HepG2 (cell line): ENCODE measurements at regions not wholly inside any gene's neighbourhood (a gene's known extent, or its start where the extent isn't known, plus 50 kb on each side); places are given as distances from the start of the nearest gene placed in this dataset.

Experiments used
- ATAC-seq: fragments of 200-7000 bp; cut with Tn5 transposase; 3 replicates; pipeline ENCODE4 v1.9.1; 2020; ENCODE audit warnings: mild to moderate bottlenecking, moderate library complexity
- BruUV-seq: library from RNA; stranded (reverse); fragments of 400-500 nt; replicated peaks from 2 replicates; lab custom pipeline; 2021; lab: Mats Ljungman, UMichigan
- CTCF ChIA-PET: fragments of 300-600 bp; formaldehyde crosslinking; extraction: SDS; loops from one replicate; lab custom pipeline; 2021; ENCODE audit warnings: low total read pairs, inconsistent platforms, low intra/inter-chr PET ratio; lab: Yijun Ruan, JAX
- POLR2A ChIA-PET: fragments of 350-600 bp; sonication (Branson Sonifier 250); formaldehyde crosslinking; loops from one replicate; lab custom pipeline; 2020; ENCODE audit warnings: antibody characterized with exemption, inconsistent platforms; lab: Yijun Ruan, JAX
- DNase-seq: peaks from one replicate; pipeline ENCODE4 v3.0.0-alpha.2; 2015; ENCODE audit warnings: low spot score
- FAIRE-seq: peaks from 3 replicates; lab custom pipeline; 2011; peaks lifted over from hg19 to GRCh38; lab: Jason Lieb, UNC
- H2AFZ ChIP-seq: one replicate; pipeline ENCODE4 v1.6.1; 2011; ENCODE audit warnings: low read length, inconsistent platforms
- H3K27ac ChIP-seq: fragments of 300-600 bp; 3 replicates; pipeline ENCODE4 v1.8.0; 2011; ENCODE audit warnings: mixed run types, mild to moderate bottlenecking, mixed read lengths, low read length, inconsistent platforms; ENCODE audit not compliant: insufficient read depth; ENCODE audit errors: extremely low read length
- H3K27me3 ChIP-seq, 2 experiments: fragments of 200-600 bp in 1 of 2; 2 replicates in 1 of 2; 3 replicates in 1 of 2; pipeline versions ENCODE4 v1.6.0 to v1.8.0; 2011; ENCODE audit warnings: low read length in 2 of 2, mild to moderate bottlenecking in 2 of 2, moderate library complexity in 2 of 2, inconsistent platforms in 1 of 2; ENCODE audit not compliant: insufficient read depth in 2 of 2, control insufficient read depth in 1 of 2
- H3K36me3 ChIP-seq, 2 experiments: fragments of 200-600 bp in 1 of 2; replicated peaks in 1 of 2; 2 replicates in 1 of 2; 3 replicates in 1 of 2; pipeline versions ENCODE4 v1.5.1 to v1.8.0; 2011; ENCODE audit warnings: low read length in 2 of 2, inconsistent platforms in 1 of 2; ENCODE audit not compliant: insufficient read depth in 2 of 2, control insufficient read depth in 1 of 2
- H3K4me1 ChIP-seq: 2 replicates; pipeline ENCODE4 v1.5.1; 2012; ENCODE audit warnings: low read length, inconsistent platforms; ENCODE audit not compliant: insufficient read depth
- H3K4me2 ChIP-seq: 2 replicates; pipeline ENCODE4 v1.6.0; 2011; ENCODE audit warnings: low read depth, low read length, inconsistent platforms
- H3K4me3 ChIP-seq, 3 experiments: fragments of 200-600 bp in 1 of 3; sonication (generic), shearing (Covaris generic) in 1 of 3; replicated peaks in 1 of 3; 2 replicates each; pipeline ENCODE4 v1.5.1; 2011 to 2016; ENCODE audit warnings: low read length in 3 of 3, inconsistent platforms in 2 of 3, low read depth in 2 of 3, mild to moderate bottlenecking in 2 of 3, control low read depth in 1 of 3, mixed read lengths in 1 of 3; ENCODE audit not compliant: insufficient read depth in 1 of 3
- H3K79me2 ChIP-seq: one replicate; pipeline ENCODE4 v1.6.1; 2011; ENCODE audit warnings: low read length, inconsistent platforms; ENCODE audit not compliant: insufficient read depth
- H3K9ac ChIP-seq: 2 replicates; pipeline ENCODE4 v1.6.0; 2011; ENCODE audit warnings: mild to moderate bottlenecking, low read depth, low read length, inconsistent platforms; ENCODE audit not compliant: insufficient read depth
- H3K9me3 ChIP-seq: 2 replicates; pipeline ENCODE4 v1.5.1; 2012; ENCODE audit warnings: mild to moderate bottlenecking, low read length
- H4K20me1 ChIP-seq: 2 replicates; pipeline ENCODE4 v1.6.0; 2011; ENCODE audit warnings: inconsistent platforms, mild to moderate bottlenecking, low read length, moderate library complexity; ENCODE audit not compliant: insufficient read depth
- ARNT2 ChIP-seq: sonication (generic); formaldehyde crosslinking; IDR thresholded peaks from 2 replicates; pipeline ENCODE4 v1.8.0; 2022; ENCODE audit warnings: mild to moderate bottlenecking, low read depth, missing genetic modification reagents, moderate library complexity
- FOXM1 ChIP-seq: sonication (generic); formaldehyde crosslinking; IDR thresholded peaks from 2 replicates; pipeline ENCODE4 v1.5.0; 2020; ENCODE audit warnings: missing genetic modification reagents
- IRF1 ChIP-seq: sonication (generic); formaldehyde crosslinking; IDR thresholded peaks from 2 replicates; pipeline ENCODE4 v1.4.0; 2020; ENCODE audit warnings: low read depth, mild to moderate bottlenecking, missing genetic modification reagents
- KLF12 ChIP-seq: sonication (generic); formaldehyde crosslinking; IDR thresholded peaks from 2 replicates; pipeline ENCODE4 v1.4.0; 2020; ENCODE audit warnings: missing genetic modification reagents, borderline replicate concordance
- MED8 ChIP-seq: sonication (generic); formaldehyde crosslinking; IDR thresholded peaks from 2 replicates; pipeline ENCODE4 v1.8.1; 2023; ENCODE audit warnings: mild to moderate bottlenecking, missing genetic modification reagents; ENCODE audit not compliant: insufficient replicate concordance
- PREB ChIP-seq: sonication (generic); formaldehyde crosslinking; IDR thresholded peaks from 2 replicates; pipeline ENCODE4 v1.4.0; 2020; ENCODE audit warnings: missing genetic modification reagents
- SNRNP70 ChIP-seq: fragments of 200-400 bp; formaldehyde crosslinking; IDR thresholded peaks from 2 replicates; pipeline ENCODE4 v1.6.1; 2017; ENCODE audit warnings: mild to moderate bottlenecking, low read depth, low read length, moderate library complexity
- ZBTB25 ChIP-seq: IDR thresholded peaks from 2 replicates; pipeline ENCODE4 v1.6.1; 2018; ENCODE audit warnings: missing genetic modification reagents
- ZBTB44 ChIP-seq: sonication (generic); formaldehyde crosslinking; IDR thresholded peaks from 2 replicates; pipeline ENCODE4 v1.4.0; 2020; ENCODE audit warnings: missing genetic modification reagents
- ZNF556 ChIP-seq: sonication (generic); formaldehyde crosslinking; IDR thresholded peaks from 2 replicates; pipeline ENCODE4 v1.4.0; 2020; ENCODE audit warnings: mild to moderate bottlenecking, missing genetic modification reagents, borderline replicate concordance
- WGBS: methylation state at CpG from one replicate; pipeline ENCODE4 v1.1.6; 2017; ENCODE audit warnings: low lambda C conversion rate; 5-methylcytosine and 5-hydroxymethylcytosine counted together
- in situ Hi-C: cut with HindIII; loops from 2 replicates; pipeline ENCODE4 v1.10.0; 2017; ENCODE audit warnings: low pct_unique_long_range_greater_than_20kb; ENCODE audit not compliant: extremely low pct_ligation_motif_present
- intact Hi-C: fragments of 100-400 bp; cut with micrococcal nuclease; formaldehyde crosslinking; loops from one replicate; pipeline ENCODE4 v1.10.0; 2022; ENCODE audit not compliant: unreplicated experiment

GRCh38 chr5:5726401-5726800 lies 303.9 kb downstream of the ICE1 start:
- POLR2A ChIA-PET: no interaction called here
- no peak for FAIRE-seq
- no peak for DNase-seq
- Histone ChIP-seq H4K20me1 (no peaks in the 10 kb centered on the region), H3K27me3 (peaks cover 0 to 8% of the 10 kb centered on the region in 2 experiments; a peak in 1 of 5 replicates), H2AFZ (no peak overlapping the region), H3K9me3 (no peaks in the 10 kb centered on the region), H3K27ac (no peak overlapping the region), H3K4me3 (no peak overlapping the region), H3K9ac (no peak overlapping the region), H3K4me2 (no peak overlapping the region), H3K36me3 (no peaks in the 10 kb centered on the region), H3K4me1 (no peaks in the 10 kb centered on the region), H3K79me2 (no peaks in the 10 kb centered on the region)
- intact Hi-C loops: no loop called here
- no TSS peak for BruUV-seq
- no peak for ATAC-seq
- no peak for TF ChIP-seq ARNT2 (CRISPR knock-in tag)
- no peak for TF ChIP-seq ZBTB44 (CRISPR knock-in tag)
- no peak for TF ChIP-seq ZBTB25
- TF ChIP-seq IRF1 (CRISPR knock-in tag): no peak
- TF ChIP-seq MED8 (CRISPR knock-in tag): no peak
- TF ChIP-seq FOXM1 (CRISPR knock-in tag): no peak
- TF ChIP-seq PREB (CRISPR knock-in tag): no peak
- no peak for TF ChIP-seq KLF12 (CRISPR knock-in tag)
- TF ChIP-seq ZNF556 (CRISPR knock-in tag): no peak
- no peak for TF ChIP-seq SNRNP70
- 0% methylated on average over 6 of the region's 6 CpGs for WGBS
- CTCF ChIA-PET: no interaction called here
- in situ Hi-C loops: no loop called here
